MCF 10A (cell line): ENCODE measurements at regions not wholly inside any gene's neighbourhood (a gene's known extent, or its start where the extent isn't known, plus 50 kb on each side); places are given as distances from the start of the nearest gene placed in this dataset.

Source experiments
- BruUV-seq: library from RNA; stranded (reverse); fragments of 400-500 nt; replicated peaks from 2 replicates; lab custom pipeline; 2021; lab: Mats Ljungman, UMichigan
- CTCF ChIA-PET: fragments of 300-600 bp; sonication (Branson Sonifier 250); formaldehyde crosslinking; extraction: SDS; loops from one replicate; lab custom pipeline; 2021; ENCODE audit warnings: antibody characterized with exemption, inconsistent platforms; lab: Yijun Ruan, JAX
- POLR2A ChIA-PET: fragments of 300-600, 350-650 bp; sonication (Branson Sonifier 250); formaldehyde crosslinking; extraction: SDS; loops from one replicate; lab custom pipeline; 2020; ENCODE audit warnings: antibody characterized with exemption, inconsistent platforms; lab: Yijun Ruan, JAX
- DNase-seq: peaks from one replicate; pipeline ENCODE4 v3.0.0-alpha.2; 2018; ENCODE audit not compliant: unreplicated experiment
- H3K27ac Mint-ChIP-seq: one replicate; pipeline ENCODE4 v1.8.0; 2022; ENCODE audit warnings: mild to moderate bottlenecking, low read depth, mixed read lengths; ENCODE audit not compliant: unreplicated experiment
- H3K27me3 Mint-ChIP-seq: one replicate; pipeline ENCODE4 v1.8.0; 2022; ENCODE audit warnings: mixed read lengths; ENCODE audit not compliant: insufficient read depth, unreplicated experiment
- H3K36me3 Mint-ChIP-seq: one replicate; pipeline ENCODE4 v1.8.0; 2022; ENCODE audit warnings: mild to moderate bottlenecking, moderate library complexity, mixed read lengths; ENCODE audit not compliant: insufficient read depth, unreplicated experiment
- H3K4me1 Mint-ChIP-seq: one replicate; pipeline ENCODE4 v1.8.0; 2022; ENCODE audit warnings: mixed read lengths; ENCODE audit not compliant: insufficient read depth, unreplicated experiment
- H3K4me3 Mint-ChIP-seq: one replicate; pipeline ENCODE4 v1.8.0; 2022; ENCODE audit warnings: mild to moderate bottlenecking, moderate library complexity, mixed read lengths; ENCODE audit not compliant: unreplicated experiment
- H3K9me3 Mint-ChIP-seq: one replicate; pipeline ENCODE4 v1.8.0; 2022; ENCODE audit warnings: mixed read lengths; ENCODE audit not compliant: unreplicated experiment
- intact Hi-C: fragments of 100-400 bp; cut with micrococcal nuclease; formaldehyde crosslinking; loops from 2 replicates; pipeline ENCODE4 v1.14.1; 2022
- TF ChIP-seq, protein P1 (sequence below): fragments of 200-600 bp; IDR thresholded peaks from one replicate; pipeline ENCODE4 v1.8.0; 2022; ENCODE audit warnings: antibody characterized with exemption, mild to moderate bottlenecking; ENCODE audit not compliant: unreplicated experiment

DNA sequence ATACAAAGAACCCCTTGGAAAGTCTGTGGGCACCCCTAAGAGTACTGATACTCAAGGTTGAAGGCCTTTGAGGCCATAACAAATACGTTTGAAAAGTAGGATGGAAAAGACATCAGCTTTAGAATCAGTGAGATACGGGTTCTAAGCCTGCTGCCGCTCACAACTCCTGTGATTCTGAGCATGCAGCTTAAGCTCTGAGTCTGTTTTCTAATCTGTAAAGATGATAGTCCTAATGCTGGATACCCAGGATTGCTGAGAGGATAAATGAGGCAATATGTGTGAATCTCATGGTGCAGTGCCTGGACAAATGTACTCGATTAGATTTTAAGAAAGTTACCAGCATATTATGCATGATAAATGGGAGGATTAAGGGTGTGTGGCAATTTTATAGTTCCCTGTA is 321.0 kb upstream of the HSF2 start:
- POLR2A ChIA-PET = no interaction called here
- Mint-ChIP-seq H3K9me3 (no peaks in the 10 kb centered on the region), H3K4me3 (no peak overlapping the region), H3K36me3 (no peaks in the 10 kb centered on the region), H3K27me3 (peaks cover 34% of the 10 kb centered on the region), H3K27ac (no peak overlapping the region), H3K4me1 (peaks cover 7% of the 10 kb centered on the region)
- intact Hi-C loops = no loop called here
- no TSS peak for BruUV-seq
- DNase-seq = no peak
- CTCF ChIA-PET = no interaction called here
- TF ChIP-seq, protein P1, sequence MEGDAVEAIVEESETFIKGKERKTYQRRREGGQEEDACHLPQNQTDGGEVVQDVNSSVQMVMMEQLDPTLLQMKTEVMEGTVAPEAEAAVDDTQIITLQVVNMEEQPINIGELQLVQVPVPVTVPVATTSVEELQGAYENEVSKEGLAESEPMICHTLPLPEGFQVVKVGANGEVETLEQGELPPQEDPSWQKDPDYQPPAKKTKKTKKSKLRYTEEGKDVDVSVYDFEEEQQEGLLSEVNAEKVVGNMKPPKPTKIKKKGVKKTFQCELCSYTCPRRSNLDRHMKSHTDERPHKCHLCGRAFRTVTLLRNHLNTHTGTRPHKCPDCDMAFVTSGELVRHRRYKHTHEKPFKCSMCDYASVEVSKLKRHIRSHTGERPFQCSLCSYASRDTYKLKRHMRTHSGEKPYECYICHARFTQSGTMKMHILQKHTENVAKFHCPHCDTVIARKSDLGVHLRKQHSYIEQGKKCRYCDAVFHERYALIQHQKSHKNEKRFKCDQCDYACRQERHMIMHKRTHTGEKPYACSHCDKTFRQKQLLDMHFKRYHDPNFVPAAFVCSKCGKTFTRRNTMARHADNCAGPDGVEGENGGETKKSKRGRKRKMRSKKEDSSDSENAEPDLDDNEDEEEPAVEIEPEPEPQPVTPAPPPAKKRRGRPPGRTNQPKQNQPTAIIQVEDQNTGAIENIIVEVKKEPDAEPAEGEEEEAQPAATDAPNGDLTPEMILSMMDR = no peak

DNA sequence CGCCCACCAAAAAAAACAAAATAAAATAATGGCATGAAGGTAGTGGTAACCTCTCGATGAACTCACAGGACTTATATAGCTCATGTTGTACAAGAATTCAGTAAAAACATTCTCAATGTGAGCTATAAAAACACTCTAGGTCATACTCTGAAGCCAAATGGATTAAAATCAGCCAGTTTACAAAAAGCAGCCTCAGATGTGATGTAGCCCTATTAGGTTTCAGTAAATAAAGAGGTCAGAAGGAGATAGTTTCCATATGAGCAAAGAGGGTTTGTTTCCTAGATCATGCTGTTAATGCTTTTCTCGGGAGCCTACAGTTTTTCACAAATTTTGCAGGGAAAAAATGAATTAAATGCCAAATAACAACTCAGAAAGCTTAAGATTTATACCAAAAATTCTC is 319.5 kb upstream of the HSF2 start:
- CTCF ChIA-PET = no interaction called here
- TF ChIP-seq, protein P1 = no peak
- Mint-ChIP-seq H3K27me3 (peaks cover 44% of the 10 kb centered on the region), H3K36me3 (no peaks in the 10 kb centered on the region), H3K4me1 (peaks cover 7% of the 10 kb centered on the region), H3K4me3 (no peak overlapping the region), H3K27ac (no peak overlapping the region), H3K9me3 (no peaks in the 10 kb centered on the region)
- POLR2A ChIA-PET = no interaction called here
- intact Hi-C loops = no loop called here
- no TSS peak for BruUV-seq
- DNase-seq = no peak

DNA sequence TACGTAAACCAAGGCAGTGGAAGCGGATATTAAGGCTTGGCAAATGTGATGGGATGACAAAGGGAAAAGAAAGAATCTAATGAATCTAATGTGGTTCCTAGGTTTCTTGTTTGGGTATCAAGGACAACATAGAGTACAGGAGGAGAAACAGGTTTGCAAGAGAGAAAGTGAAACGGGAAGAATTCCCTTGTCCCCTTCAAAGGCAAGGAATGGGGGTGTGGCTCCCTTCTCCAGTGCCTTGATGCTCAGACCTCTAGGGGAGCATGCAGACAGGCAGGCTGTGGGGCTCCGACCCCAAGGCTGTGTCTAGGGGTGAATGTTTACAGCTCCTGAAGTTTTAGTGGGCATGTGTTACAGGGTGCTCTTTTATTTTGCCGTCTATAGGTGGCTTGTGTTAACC is 317.5 kb upstream of the HSF2 start:
- intact Hi-C loops = no loop called here
- Mint-ChIP-seq H3K36me3 (no peaks in the 10 kb centered on the region), H3K27ac (no peak overlapping the region), H3K27me3 (peaks cover 44% of the 10 kb centered on the region), H3K4me1 (peaks cover 7% of the 10 kb centered on the region), H3K9me3 (no peaks in the 10 kb centered on the region), H3K4me3 (peak overlapping the region; percentile 33)
- TF ChIP-seq, protein P1 = no peak
- ChIA-PET POLR2A (no interaction called here), CTCF (no interaction called here)
- BruUV-seq = no TSS peak
- DNase-seq = peak; percentile 2

DNA sequence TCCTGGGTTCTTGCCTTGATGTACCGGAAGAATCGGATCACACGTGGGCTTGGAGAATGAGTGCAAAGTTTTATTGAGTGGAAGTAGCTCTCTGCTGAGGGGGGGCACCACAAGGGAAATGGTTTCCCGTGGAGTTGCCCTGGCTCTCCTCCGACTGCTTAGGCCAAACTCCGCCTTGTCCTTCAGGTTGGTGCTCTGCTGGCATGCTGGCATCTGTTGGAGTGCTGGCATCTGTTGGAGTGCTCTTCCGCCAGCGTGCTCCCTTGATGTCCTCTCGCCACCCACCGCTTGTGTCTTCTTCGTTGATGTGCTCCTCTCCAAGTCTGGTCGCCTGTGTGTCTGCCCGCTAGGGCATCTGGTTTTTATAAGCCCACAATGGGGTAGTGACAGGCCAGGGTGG is 317.1 kb upstream of the HSF2 start:
- CTCF ChIA-PET = no interaction called here
- Mint-ChIP-seq H3K4me3 (no peak overlapping the region), H3K27me3 (peaks cover 44% of the 10 kb centered on the region), H3K4me1 (peaks cover 7% of the 10 kb centered on the region), H3K36me3 (no peaks in the 10 kb centered on the region), H3K27ac (no peak overlapping the region), H3K9me3 (no peaks in the 10 kb centered on the region)
- POLR2A ChIA-PET = no interaction called here
- BruUV-seq = no TSS peak
- intact Hi-C loops = no loop called here
- TF ChIP-seq, protein P1 = no peak
- DNase-seq = no peak
